Panc1 (cell line): ENCODE measurements at regions not wholly inside any gene's neighbourhood (a gene's known extent, or its start where the extent isn't known, plus 50 kb on each side); places are given as distances from the start of the nearest gene placed in this dataset.
A peak's percentile ranks its signal among the peaks of the same experiment; 100 is the strongest.

Source experiments
- ATAC-seq: fragments of 200-7000 bp; cut with Tn5 transposase; 2 replicates; pipeline ENCODE4 v1.9.1; 2020; ENCODE audit warnings: mild to moderate bottlenecking, moderate library complexity
- BruUV-seq: library from RNA; stranded (reverse); fragments of 400-500 nt; replicated peaks from 2 replicates; lab custom pipeline; 2021; lab: Mats Ljungman, UMichigan
- CTCF ChIA-PET: fragments of 300-600 bp; sonication (Branson Sonifier 250); formaldehyde crosslinking; loops from one replicate; lab custom pipeline; 2022; ENCODE audit warnings: antibody characterized with exemption; lab: Charles Lee
- POLR2A ChIA-PET: fragments of 300-600 bp; sonication (Branson Sonifier 250); formaldehyde crosslinking; loops from one replicate; lab custom pipeline; 2022; ENCODE audit warnings: antibody characterized with exemption; lab: Charles Lee
- DNase-seq: peaks from one replicate; pipeline ENCODE4 v3.0.0-alpha.2; 2010; ENCODE audit warnings: low read depth, low spot score
- H3K27ac ChIP-seq: 2 replicates; pipeline ENCODE4 v1.5.1; 2011; ENCODE audit warnings: mild to moderate bottlenecking, low read length, inconsistent platforms
- H3K27me3 ChIP-seq: fragments of 200-500 bp; sonication (Bioruptor generic); 2 replicates; pipeline ENCODE4 v1.6.0; 2014; ENCODE audit warnings: low read length, inconsistent platforms; ENCODE audit not compliant: control insufficient read depth, insufficient read depth
- H3K36me3 ChIP-seq: fragments of 200-500 bp; sonication (Bioruptor generic); 2 replicates; pipeline ENCODE4 v1.5.1; 2014; ENCODE audit warnings: inconsistent platforms, mild to moderate bottlenecking, low read length, moderate library complexity; ENCODE audit not compliant: control insufficient read depth, insufficient read depth
- H3K4me1 ChIP-seq: 2 replicates; pipeline ENCODE4 v1.5.1; 2011; ENCODE audit warnings: inconsistent platforms, mild to moderate bottlenecking, low read length, moderate library complexity; ENCODE audit not compliant: control insufficient read depth, insufficient read depth
- H3K4me3 ChIP-seq, 2 experiments: 2 replicates each; pipeline ENCODE4 v1.5.1; 2011 to 2012; ENCODE audit warnings: low read depth in 2 of 2, low read length in 2 of 2, mild to moderate bottlenecking in 2 of 2, inconsistent platforms in 1 of 2, moderate library complexity in 1 of 2
- H3K9me3 ChIP-seq: fragments of 200-500 bp; sonication (Bioruptor generic); 2 replicates; pipeline ENCODE4 v1.5.1; 2014; ENCODE audit warnings: low read depth, mild to moderate bottlenecking, inconsistent platforms, low read length, moderate library complexity; ENCODE audit not compliant: control insufficient read depth, insufficient read depth
- CTCF ChIP-seq: fragments of 450-650 bp; IDR thresholded peaks from 2 replicates; pipeline ENCODE4 v1.5.1; 2017; ENCODE audit warnings: mild to moderate bottlenecking
- POLR2AphosphoS5 ChIP-seq: IDR thresholded peaks from 2 replicates; pipeline ENCODE4 v1.6.1; 2012; ENCODE audit warnings: mild to moderate bottlenecking, low read depth, low read length, moderate library complexity
- REST ChIP-seq, 2 experiments: IDR thresholded peaks; 2 replicates each; pipeline ENCODE4 v1.6.1; 2011 to 2012; ENCODE audit warnings: low read depth in 2 of 2, control low read depth in 1 of 2, low read length in 1 of 2, mild to moderate bottlenecking in 1 of 2, moderate library complexity in 1 of 2; ENCODE audit not compliant: insufficient read depth in 1 of 2
- SIN3A ChIP-seq: IDR thresholded peaks from 2 replicates; pipeline ENCODE4 v1.6.1; 2012; ENCODE audit warnings: low read depth, mild to moderate bottlenecking, low read length, moderate library complexity, borderline replicate concordance; ENCODE audit not compliant: insufficient read depth
- TCF7L2 ChIP-seq: IDR thresholded peaks from 2 replicates; pipeline ENCODE4 v1.6.1; 2011; ENCODE audit warnings: mild to moderate bottlenecking, low read depth, low read length, inconsistent platforms
- in situ Hi-C: cut with HindIII; loops from 2 replicates; pipeline ENCODE4 v1.10.0; 2016; ENCODE audit warnings: low sequenced_read_pairs, low pct_unique_long_range_greater_than_20kb
- intact Hi-C: fragments of 100-400 bp; cut with micrococcal nuclease; formaldehyde crosslinking; loops from one replicate; pipeline ENCODE4 v1.10.0; 2022; ENCODE audit not compliant: unreplicated experiment

GRCh38 chr14:65957631-65958205, 528.5 kb upstream of the CCDC196 start:
- Histone ChIP-seq H3K4me1 (no peaks in the 10 kb centered on the region), H3K9me3 (no peaks in the 10 kb centered on the region), H3K27ac (no peak overlapping the region), H3K27me3 (no peaks in the 10 kb centered on the region), H3K4me3 (no peak overlapping the region), H3K36me3 (no peaks in the 10 kb centered on the region)
- TF ChIP-seq REST (IDR thresholded peaks at IDR 0.05; ENCODE audit: insufficient read depth in 1 of 2, low read depth in 2 of 2, low read length in 1 of 2) (no peak), POLR2AphosphoS5 (no peak), TCF7L2 (no peak), SIN3A (no peak), CTCF (no peak)
- ChIA-PET CTCF (no interaction called here), POLR2A (no interaction called here)
- in situ Hi-C loops: no loop called here
- no peak for DNase-seq
- intact Hi-C loops: loop anchor here (5.0 kb wide), 1 partner anchor 795 kb away; no protein-coding TSS in a partner anchor
- BruUV-seq: no TSS peak
- no peak for ATAC-seq

- intact Hi-C loops (loop anchor here (5.0 kb wide), 1 partner anchor 797 kb away; no protein-coding TSS in a partner anchor), in situ Hi-C loops (no loop called here)
- Histone ChIP-seq H3K27ac (no peak overlapping the region), H3K27me3 (no peaks in the 10 kb centered on the region; the same call in 1 of the 2 replicates), H3K9me3 (no peaks in the 10 kb centered on the region), H3K36me3 (no peaks in the 10 kb centered on the region), H3K4me3 (no peak overlapping the region), H3K4me1 (no peaks in the 10 kb centered on the region)
- TF ChIP-seq SIN3A (no peak), CTCF (peak; percentile 45; the same call in 1 of the 2 replicates), REST (IDR thresholded peaks at IDR 0.05; ENCODE audit: insufficient read depth in 1 of 2, low read depth in 2 of 2, low read length in 1 of 2) (no peak), TCF7L2 (no peak)
- no peak for DNase-seq
- CTCF ChIA-PET: interaction anchor here (0.6 to 1.2 kb wide), 3 partner anchors 543 to 792 kb away, joined by 3 to 7 read pairs (median 5); no protein-coding TSS in a partner anchor
- ATAC-seq: no peak
- POLR2A ChIA-PET: no interaction called here
- BruUV-seq: no TSS peak
Observed at GRCh38 chr14:65958664-65959562, 527.3 kb upstream of the CCDC196 start.
